ENCODE measurements at regions not wholly inside any gene's neighbourhood (a gene's known extent, or its start where the extent isn't known, plus 50 kb on each side); places are given as distances from the start of the nearest gene placed in this dataset.

- intact Hi-C loops (cut with micrococcal nuclease): no loop called here
- peaks cover 19% of the 10 kb centered on the region for H3K9me3 Mint-ChIP-seq
- no peak overlapping the region for H3K27ac Mint-ChIP-seq
- H3K4me3 Mint-ChIP-seq: no peak overlapping the region
- no peaks in the 10 kb centered on the region for H3K27me3 Mint-ChIP-seq
- DNase-seq: no peak
- ChIA-PET POLR2A (no interaction called here), CTCF (no interaction called here)
- H3K36me3 Mint-ChIP-seq: no peaks in the 10 kb centered on the region
- H3K4me1 Mint-ChIP-seq (ENCODE audit: low read depth): no peaks in the 10 kb centered on the region
Measured at GRCh38 chr5:125396462-125396861, 650.0 kb upstream of the ZNF608 start.

GRCh38 chr5:125398466-125398865 is 652.0 kb upstream of the ZNF608 start:
- DNase-seq: no peak
- Mint-ChIP-seq H3K36me3 (no peaks in the 10 kb centered on the region), H3K27ac (no peak overlapping the region), H3K27me3 (no peaks in the 10 kb centered on the region), H3K9me3 (peaks cover 16% of the 10 kb centered on the region), H3K4me1 (ENCODE audit: low read depth) (no peaks in the 10 kb centered on the region), H3K4me3 (no peak overlapping the region)
- intact Hi-C loops (cut with micrococcal nuclease): no loop called here
- POLR2A ChIA-PET: no interaction called here
- CTCF ChIA-PET: no interaction called here

GRCh38 chr5:125399885-125400284 is 653.4 kb upstream of the ZNF608 start:
- no peaks in the 10 kb centered on the region for H3K27me3 Mint-ChIP-seq
- POLR2A ChIA-PET: no interaction called here
- CTCF ChIA-PET: no interaction called here
- H3K27ac Mint-ChIP-seq: no peak overlapping the region
- H3K36me3 Mint-ChIP-seq: no peaks in the 10 kb centered on the region
- intact Hi-C loops (cut with micrococcal nuclease): no loop called here
- peaks cover 6% of the 10 kb centered on the region for H3K9me3 Mint-ChIP-seq
- no peak for DNase-seq
- no peak overlapping the region for H3K4me3 Mint-ChIP-seq
- H3K4me1 Mint-ChIP-seq (ENCODE audit: low read depth): no peaks in the 10 kb centered on the region

- Mint-ChIP-seq H3K36me3 (no peaks in the 10 kb centered on the region), H3K4me3 (no peak overlapping the region), H3K4me1 (ENCODE audit: low read depth) (no peaks in the 10 kb centered on the region), H3K9me3 (peaks cover 8% of the 10 kb centered on the region), H3K27me3 (no peaks in the 10 kb centered on the region), H3K27ac (no peak overlapping the region)
- POLR2A ChIA-PET: no interaction called here
- no peak for DNase-seq
- intact Hi-C loops (cut with micrococcal nuclease): no loop called here
- CTCF ChIA-PET: no interaction called here
Measured at GRCh38 chr5:125401724-125402622, 655.5 kb upstream of the ZNF608 start.

- no peaks in the 10 kb centered on the region for H3K36me3 Mint-ChIP-seq
- peaks cover 8% of the 10 kb centered on the region for H3K9me3 Mint-ChIP-seq
- no peak overlapping the region for H3K27ac Mint-ChIP-seq
- no peaks in the 10 kb centered on the region for H3K27me3 Mint-ChIP-seq
- H3K4me3 Mint-ChIP-seq: no peak overlapping the region
- intact Hi-C loops (cut with micrococcal nuclease): no loop called here
- H3K4me1 Mint-ChIP-seq (ENCODE audit: low read depth): no peaks in the 10 kb centered on the region
- no peak for DNase-seq
- ChIA-PET CTCF (no interaction called here), POLR2A (no interaction called here)
Measured at GRCh38 chr5:125402787-125403186, 656.3 kb upstream of the ZNF608 start.

GRCh38 chr5:125404056-125404455 is 657.6 kb upstream of the ZNF608 start:
- CTCF ChIA-PET: no interaction called here
- no peaks in the 10 kb centered on the region for H3K4me1 Mint-ChIP-seq (ENCODE audit: low read depth)
- POLR2A ChIA-PET: no interaction called here
- H3K9me3 Mint-ChIP-seq: peaks cover 8% of the 10 kb centered on the region
- no peaks in the 10 kb centered on the region for H3K36me3 Mint-ChIP-seq
- H3K4me3 Mint-ChIP-seq: no peak overlapping the region
- no peaks in the 10 kb centered on the region for H3K27me3 Mint-ChIP-seq
- no peak for DNase-seq
- intact Hi-C loops (cut with micrococcal nuclease): no loop called here
- H3K27ac Mint-ChIP-seq: no peak overlapping the region

- CTCF ChIA-PET: no interaction called here
- H3K4me3 Mint-ChIP-seq: no peak overlapping the region
- H3K9me3 Mint-ChIP-seq: peaks cover 8% of the 10 kb centered on the region
- no peaks in the 10 kb centered on the region for H3K36me3 Mint-ChIP-seq
- intact Hi-C loops (cut with micrococcal nuclease): no loop called here
- H3K27ac Mint-ChIP-seq: no peak overlapping the region
- POLR2A ChIA-PET: no interaction called here
- no peak for DNase-seq
- no peaks in the 10 kb centered on the region for H3K27me3 Mint-ChIP-seq
- H3K4me1 Mint-ChIP-seq (ENCODE audit: low read depth): no peaks in the 10 kb centered on the region
Measured at GRCh38 chr5:125408448-125409233, 662.2 kb upstream of the ZNF608 start.

- no peaks in the 10 kb centered on the region for H3K27me3 Mint-ChIP-seq
- peaks cover 8% of the 10 kb centered on the region for H3K9me3 Mint-ChIP-seq
- H3K4me3 Mint-ChIP-seq: no peak overlapping the region
- H3K36me3 Mint-ChIP-seq: no peaks in the 10 kb centered on the region
- CTCF ChIA-PET: interaction anchor here (0.5 kb wide), 1 partner anchor 9 kb away, joined by 3 read pairs; no protein-coding TSS in a partner anchor
- DNase-seq: no peak
- intact Hi-C loops (cut with micrococcal nuclease): no loop called here
- POLR2A ChIA-PET: no interaction called here
- no peak overlapping the region for H3K27ac Mint-ChIP-seq
- H3K4me1 Mint-ChIP-seq (ENCODE audit: low read depth): no peaks in the 10 kb centered on the region
Measured at GRCh38 chr5:125409234-125409860, 662.9 kb upstream of the ZNF608 start.

- POLR2A ChIA-PET: no interaction called here
- Mint-ChIP-seq H3K27me3 (no peaks in the 10 kb centered on the region), H3K9me3 (peaks cover 8% of the 10 kb centered on the region), H3K27ac (no peak overlapping the region), H3K4me1 (ENCODE audit: low read depth) (no peaks in the 10 kb centered on the region), H3K4me3 (no peak overlapping the region), H3K36me3 (no peaks in the 10 kb centered on the region)
- DNase-seq: no peak
- intact Hi-C loops (cut with micrococcal nuclease): no loop called here
- CTCF ChIA-PET: interaction anchor here (0.5 kb wide), 1 partner anchor 9 kb away, joined by 3 read pairs; no protein-coding TSS in a partner anchor
Measured at GRCh38 chr5:125409861-125410536, 663.6 kb upstream of the ZNF608 start.

GRCh38 chr5:125410537-125411070 is 664.2 kb upstream of the ZNF608 start:
- H3K9me3 Mint-ChIP-seq: peaks cover 8% of the 10 kb centered on the region
- no peaks in the 10 kb centered on the region for H3K36me3 Mint-ChIP-seq
- ChIA-PET POLR2A (no interaction called here), CTCF (no interaction called here)
- DNase-seq: no peak
- H3K27me3 Mint-ChIP-seq: no peaks in the 10 kb centered on the region
- no peak overlapping the region for H3K27ac Mint-ChIP-seq
- intact Hi-C loops (cut with micrococcal nuclease): no loop called here
- no peaks in the 10 kb centered on the region for H3K4me1 Mint-ChIP-seq (ENCODE audit: low read depth)
- H3K4me3 Mint-ChIP-seq: no peak overlapping the region

GRCh38 chr5:125411071-125411743 is 664.8 kb upstream of the ZNF608 start:
- ChIA-PET POLR2A (no interaction called here), CTCF (no interaction called here)
- Mint-ChIP-seq H3K4me1 (ENCODE audit: low read depth) (no peaks in the 10 kb centered on the region), H3K9me3 (peaks cover 6% of the 10 kb centered on the region), H3K27ac (no peak overlapping the region), H3K27me3 (no peaks in the 10 kb centered on the region), H3K4me3 (no peak overlapping the region), H3K36me3 (no peaks in the 10 kb centered on the region)
- intact Hi-C loops (cut with micrococcal nuclease): no loop called here
- no peak for DNase-seq

Data from activated CD4-positive, alpha-beta memory T cell treated with anti-CD3 and anti-CD28 coated beads for 36 hours (primary cell).